Adrenal gland (tissue), 9 donors: ENCODE measurements at regions not wholly inside any gene's neighbourhood (a gene's known extent, or its start where the extent isn't known, plus 50 kb on each side); places are given as distances from the start of the nearest gene placed in this dataset.
"Not testable (repeated sequence)": the region's sequence is repeated elsewhere in the genome, so short reads cannot be mapped to it uniquely, and the experiment has no call there.

Source experiments
- DNase-seq, 7 donors: peaks; one replicate each; pipeline ENCODE4 v3.0.0-alpha.2; 2019 to 2020
- H3K27ac ChIP-seq, 5 donors: fragments of 200-600 bp; sonication (generic) in 4 of 5; 1 replicate in 3 of 5; 2 replicates in 2 of 5; pipeline versions ENCODE4 v1.5.1 to v1.8.0; 2016 to 2020; ENCODE audit warnings: mild to moderate bottlenecking in 1 of 5
- H3K27me3 ChIP-seq: fragments of 200-600 bp; 2 replicates; pipeline ENCODE4 v1.8.0; 2021
- H3K36me3 ChIP-seq, 2 donors: fragments of 200-600 bp; replicated peaks in 1 of 2; 1 replicate in 1 of 2; 2 replicates in 1 of 2; pipeline versions ENCODE4 v1.5.1 to v1.8.0; 2018 to 2022
- H3K4me1 ChIP-seq, 2 donors: fragments of 200-600 bp; replicated peaks in 1 of 2; 1 replicate in 1 of 2; 2 replicates in 1 of 2; pipeline versions ENCODE4 v1.5.1 to v1.8.0; 2018 to 2021
- H3K4me3 ChIP-seq, 4 donors: fragments of 200-600 bp; sonication (generic) in 3 of 4; one replicate each; pipeline ENCODE4 v1.5.1; 2016 to 2018
- H3K9me3 ChIP-seq, 3 donors: fragments of 200-600 bp; sonication (generic) in 1 of 3; replicated peaks in 1 of 3; 1 replicate in 2 of 3; 2 replicates in 1 of 3; pipeline versions ENCODE4 v1.5.1 to v1.8.0; 2016 to 2021
- POLR2A ChIP-seq, 2 donors: fragments of 450-650 bp; IDR thresholded peaks; one replicate each; pipeline ENCODE4 v1.6.1; 2017; ENCODE audit warnings: antibody characterized with exemption in 2 of 2, mild to moderate bottlenecking in 2 of 2, moderate library complexity in 1 of 2
- WGBS, 4 donors: extraction: QIAGEN DNeasy Blood & Tissue Kit in 2 of 4; methylation state at CpG; one replicate each; pipeline versions ENCODE4 v1.1.5 to v1.1.7; 2013 to 2017; 5-methylcytosine and 5-hydroxymethylcytosine counted together
- intact Hi-C, 2 donors: fragments of 100-400 bp; cut with DNase I; formaldehyde crosslinking; loops; one replicate each; pipeline versions ENCODE4 v1.14.1 to v1.15.0; 2022 to 2023
- TF ChIP-seq, protein P1 (sequence below), 6 experiments: fragments of 450-650 bp in 4 of 6; fragments of 200-600 bp in 2 of 6; sonication (generic) in 1 of 6; IDR thresholded peaks; 1 replicate in 5 of 6; 2 replicates in 1 of 6; pipeline versions ENCODE4 v1.5.1 to v1.8.0; 2016 to 2021; ENCODE audit warnings: antibody characterized with exemption in 6 of 6, mild to moderate bottlenecking in 2 of 6, moderate library complexity in 1 of 6
- donor health status: healthy with polysubstance abuse.
- donor health status: Bipolar disorder and iron deficiency.
- donor health status: DM: yes; HTN: yes; CAD: no.
- donor health status: DM: no; HTN: no; CAD: no.
- donor health status: DM: no; HTN: no; CAD: no.

DNA sequence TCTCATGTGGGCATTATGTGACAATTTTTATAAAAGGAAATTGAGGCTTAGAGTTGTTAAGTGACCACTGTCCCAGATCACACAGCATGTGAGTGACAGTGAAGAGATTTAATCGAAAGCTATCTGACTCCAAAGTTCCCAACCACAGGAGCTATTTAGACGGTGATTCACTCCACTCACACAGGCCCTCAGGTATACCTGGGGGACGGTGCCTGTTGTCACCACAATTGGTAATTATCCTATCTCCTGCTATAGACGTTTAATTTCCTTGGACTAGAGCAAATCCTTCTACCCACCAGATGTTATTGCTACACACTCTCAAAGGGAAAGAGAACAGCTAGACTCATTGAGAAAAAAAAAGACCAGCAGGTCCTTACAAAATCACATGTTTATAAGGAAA is 145.5 kb downstream of the KLF6 start:
- no peaks in the 10 kb centered on the region for H3K4me1 ChIP-seq
- no peak overlapping the region for H3K4me3 ChIP-seq
- no peaks in the 10 kb centered on the region for H3K27me3 ChIP-seq
- TF ChIP-seq, protein P1, sequence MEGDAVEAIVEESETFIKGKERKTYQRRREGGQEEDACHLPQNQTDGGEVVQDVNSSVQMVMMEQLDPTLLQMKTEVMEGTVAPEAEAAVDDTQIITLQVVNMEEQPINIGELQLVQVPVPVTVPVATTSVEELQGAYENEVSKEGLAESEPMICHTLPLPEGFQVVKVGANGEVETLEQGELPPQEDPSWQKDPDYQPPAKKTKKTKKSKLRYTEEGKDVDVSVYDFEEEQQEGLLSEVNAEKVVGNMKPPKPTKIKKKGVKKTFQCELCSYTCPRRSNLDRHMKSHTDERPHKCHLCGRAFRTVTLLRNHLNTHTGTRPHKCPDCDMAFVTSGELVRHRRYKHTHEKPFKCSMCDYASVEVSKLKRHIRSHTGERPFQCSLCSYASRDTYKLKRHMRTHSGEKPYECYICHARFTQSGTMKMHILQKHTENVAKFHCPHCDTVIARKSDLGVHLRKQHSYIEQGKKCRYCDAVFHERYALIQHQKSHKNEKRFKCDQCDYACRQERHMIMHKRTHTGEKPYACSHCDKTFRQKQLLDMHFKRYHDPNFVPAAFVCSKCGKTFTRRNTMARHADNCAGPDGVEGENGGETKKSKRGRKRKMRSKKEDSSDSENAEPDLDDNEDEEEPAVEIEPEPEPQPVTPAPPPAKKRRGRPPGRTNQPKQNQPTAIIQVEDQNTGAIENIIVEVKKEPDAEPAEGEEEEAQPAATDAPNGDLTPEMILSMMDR (IDR thresholded peaks at IDR 0.05): no peak
- TF ChIP-seq POLR2A (IDR thresholded peaks at IDR 0.05): no peak
- H3K27ac ChIP-seq: no peak overlapping the region
- DNase-seq: no peak
- no peaks in the 10 kb centered on the region for H3K36me3 ChIP-seq
- H3K9me3 ChIP-seq: no peaks in the 10 kb centered on the region
- intact Hi-C loops: no loop called here
- 80 to 90% (median 84%) methylated on average over 4 of the region's 4 CpGs for WGBS, 4 donors

DNA sequence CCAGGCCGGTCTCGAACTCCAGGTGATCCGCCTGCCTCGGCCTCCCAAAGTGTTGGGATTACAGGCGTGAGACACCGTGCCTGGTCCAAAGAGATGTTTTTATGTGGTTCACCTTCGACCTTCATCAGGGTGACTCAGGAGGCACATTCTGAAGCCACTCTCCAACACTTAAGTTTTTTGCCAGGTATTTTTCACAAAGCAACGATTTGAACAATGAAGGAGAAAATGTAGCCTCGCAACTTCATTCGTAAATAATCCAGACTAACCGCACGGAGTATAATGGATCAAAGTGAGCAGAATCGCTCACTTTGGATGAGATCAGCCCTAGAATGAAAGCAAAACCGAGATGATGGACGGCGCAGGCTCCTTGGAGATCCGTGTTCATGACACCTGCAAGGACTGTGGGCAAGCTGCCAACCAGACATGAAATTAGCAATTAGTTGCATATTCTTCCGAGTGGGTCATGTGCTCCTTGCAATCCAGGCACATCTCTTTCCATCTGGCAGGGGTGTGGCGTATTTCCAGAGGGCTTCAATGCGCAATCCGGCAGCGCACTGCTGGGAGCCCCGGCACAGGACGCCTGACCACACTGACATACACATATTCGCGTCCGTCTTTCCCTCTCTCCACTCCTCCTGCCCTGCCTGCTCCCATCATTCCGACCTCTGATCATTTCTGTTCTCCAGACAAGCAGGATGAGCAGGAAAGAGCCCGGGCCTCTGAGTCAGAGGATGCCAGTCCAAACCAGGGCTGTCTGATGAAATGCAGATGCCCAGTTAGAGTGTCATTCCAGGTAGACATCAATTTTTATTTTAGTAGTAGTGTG is 148.4 kb downstream of the KLF6 start:
- Histone ChIP-seq H3K9me3 (no peaks in the 10 kb centered on the region), H3K4me3 (no peak overlapping the region), H3K27ac (no peak overlapping the region), H3K27me3 (no peaks in the 10 kb centered on the region), H3K4me1 (no peaks in the 10 kb centered on the region), H3K36me3 (no peaks in the 10 kb centered on the region)
- intact Hi-C loops: no loop called here
- 86 to 89% (median 87%) methylated on average over 29 of the region's 29 CpGs for WGBS, 4 donors
- no peak for TF ChIP-seq POLR2A (IDR thresholded peaks at IDR 0.05)
- TF ChIP-seq, protein P1 (IDR thresholded peaks at IDR 0.05): no peak
- peak in 3 of 7 donors; percentile 4 to 60 (median 28) for DNase-seq

DNA sequence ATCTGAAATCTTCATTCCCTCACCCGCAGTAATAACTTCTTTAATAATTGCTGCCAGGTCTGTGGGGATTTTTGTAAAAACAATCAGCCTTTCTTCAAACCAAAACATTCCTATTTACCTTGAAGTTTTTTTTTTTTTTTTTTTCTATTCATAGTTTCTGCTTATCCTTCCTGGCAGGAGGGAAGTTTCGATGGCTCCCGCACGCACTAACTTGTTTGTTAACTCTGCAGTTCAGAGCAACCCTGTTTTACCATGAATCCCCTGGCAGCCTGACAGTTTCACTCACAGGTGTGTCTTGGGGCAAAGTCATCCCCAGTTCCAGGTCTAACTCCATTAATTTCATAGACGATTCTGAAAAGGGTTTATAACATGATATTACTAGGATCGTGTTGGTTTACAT is 149.3 kb downstream of the KLF6 start:
- DNase-seq: no peak
- WGBS, 4 donors: 78 to 89% (median 79%) methylated on average over 6 of the region's 6 CpGs
- no peaks in the 10 kb centered on the region for H3K9me3 ChIP-seq
- H3K27me3 ChIP-seq: no peaks in the 10 kb centered on the region
- TF ChIP-seq, protein P1 (IDR thresholded peaks at IDR 0.05): no peak
- no peaks in the 10 kb centered on the region for H3K4me1 ChIP-seq
- no peaks in the 10 kb centered on the region for H3K36me3 ChIP-seq
- no peak overlapping the region for H3K27ac ChIP-seq
- H3K4me3 ChIP-seq: no peak overlapping the region
- intact Hi-C loops: no loop called here

DNA sequence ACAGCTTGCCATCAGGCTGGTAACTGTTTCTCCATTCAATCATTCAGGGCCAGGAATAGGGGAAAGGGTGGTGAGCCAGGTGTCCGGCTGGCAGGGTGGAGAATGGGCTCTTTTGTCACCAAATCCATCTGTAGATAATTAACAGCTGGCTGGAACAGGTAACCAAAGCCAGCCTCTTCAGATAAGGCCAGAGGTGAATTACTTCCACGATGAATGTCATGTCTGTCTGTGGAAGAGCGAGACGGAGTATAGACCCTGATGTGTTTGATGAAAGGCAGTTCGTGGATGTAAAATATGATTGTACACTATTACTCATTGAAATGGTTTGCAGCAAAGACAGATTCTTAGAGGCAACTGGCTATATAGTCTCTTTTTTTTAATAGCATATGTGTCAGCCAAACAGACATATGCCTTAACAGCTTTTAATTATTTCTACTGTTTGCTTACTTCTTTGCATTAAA is 149.8 kb downstream of the KLF6 start:
- no peaks in the 10 kb centered on the region for H3K9me3 ChIP-seq
- H3K36me3 ChIP-seq: no peaks in the 10 kb centered on the region
- no peak for TF ChIP-seq POLR2A (IDR thresholded peaks at IDR 0.05)
- TF ChIP-seq, protein P1 (IDR thresholded peaks at IDR 0.05): no peak
- no peak overlapping the region for H3K27ac ChIP-seq
- H3K4me1 ChIP-seq: no peaks in the 10 kb centered on the region
- no peak for DNase-seq
- WGBS, 4 donors: 83 to 88% (median 86%) methylated on average over 5 of the region's 5 CpGs
- intact Hi-C loops: no loop called here
- H3K27me3 ChIP-seq: no peaks in the 10 kb centered on the region
- no peak overlapping the region for H3K4me3 ChIP-seq

DNA sequence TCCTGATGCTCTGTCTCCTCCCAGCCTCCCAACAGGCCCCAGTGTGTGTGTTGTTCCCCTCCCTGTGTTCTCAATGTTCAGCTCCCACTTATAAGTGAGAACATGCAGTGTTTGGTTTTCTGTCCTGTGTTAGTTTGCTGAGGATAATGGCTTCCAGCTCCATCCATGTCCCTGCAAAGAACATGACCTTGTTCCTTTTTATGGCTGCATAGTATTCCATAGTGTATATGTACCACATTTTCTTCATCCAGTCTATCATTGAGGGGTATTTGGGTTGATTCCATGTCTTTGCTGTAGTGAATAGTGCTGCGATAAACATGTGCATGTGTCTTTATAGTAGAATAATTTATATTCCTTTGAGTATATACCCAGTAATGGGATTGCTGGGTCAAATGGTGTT is 150.4 kb downstream of the KLF6 start:
- DNase-seq, H3K27ac ChIP-seq, intact Hi-C loops, H3K4me1 ChIP-seq, H3K4me3 ChIP-seq, H3K36me3 ChIP-seq, H3K9me3 ChIP-seq, H3K27me3 ChIP-seq: not testable (repeated sequence)
- WGBS, 4 donors: 91 to 94% (median 93%) methylated on average over 1 of the region's 1 CpG
